ENCODE measurements at regions not wholly inside any gene's neighbourhood (a gene's known extent, or its start where the extent isn't known, plus 50 kb on each side); places are given as distances from the start of the nearest gene placed in this dataset.
A peak's percentile ranks its signal among the peaks of the same experiment; 100 is the strongest.

DNA sequence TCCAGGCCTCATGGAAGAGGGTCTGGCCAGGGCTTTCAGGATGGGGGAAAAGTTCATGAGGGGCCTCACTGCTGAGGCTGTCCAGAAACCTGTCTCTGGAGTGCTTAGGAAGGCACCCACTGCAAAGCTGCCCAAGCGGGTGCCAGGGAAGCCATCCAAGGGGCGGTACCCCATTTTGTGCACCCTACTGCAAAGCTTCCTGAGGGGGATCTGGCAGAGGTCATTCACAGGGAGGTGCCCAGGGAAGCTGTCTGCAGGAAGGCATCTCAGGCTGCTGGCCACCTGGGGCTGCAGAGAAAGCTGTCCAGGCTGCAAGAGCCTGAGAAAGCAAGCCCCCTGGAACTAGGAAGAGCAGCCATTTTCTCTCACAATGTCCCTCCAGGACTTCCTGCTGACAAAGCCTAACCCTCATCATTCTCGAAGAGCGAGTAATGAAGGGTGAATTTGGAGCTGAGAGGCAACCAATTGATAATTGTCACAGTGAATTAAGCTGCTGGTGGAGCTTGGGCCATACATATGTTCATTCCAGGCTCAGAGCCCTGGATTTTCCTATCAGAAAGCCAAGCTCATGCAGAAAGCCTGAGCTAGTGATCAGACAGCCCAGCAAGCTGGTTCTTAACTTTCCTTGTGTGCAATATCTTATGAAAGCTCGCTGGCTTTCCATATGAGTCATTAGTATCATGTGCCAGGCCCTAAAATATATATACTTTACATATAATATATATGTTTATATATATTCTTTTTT lies 62.2 kb upstream of the SLC22A16 start:
- no peak overlapping the region for H3K4me3 ChIP-seq (ENCODE audit: low read length)
- DNase-seq (ENCODE audit: low read depth) = no peak
- TF ChIP-seq, protein P1, sequence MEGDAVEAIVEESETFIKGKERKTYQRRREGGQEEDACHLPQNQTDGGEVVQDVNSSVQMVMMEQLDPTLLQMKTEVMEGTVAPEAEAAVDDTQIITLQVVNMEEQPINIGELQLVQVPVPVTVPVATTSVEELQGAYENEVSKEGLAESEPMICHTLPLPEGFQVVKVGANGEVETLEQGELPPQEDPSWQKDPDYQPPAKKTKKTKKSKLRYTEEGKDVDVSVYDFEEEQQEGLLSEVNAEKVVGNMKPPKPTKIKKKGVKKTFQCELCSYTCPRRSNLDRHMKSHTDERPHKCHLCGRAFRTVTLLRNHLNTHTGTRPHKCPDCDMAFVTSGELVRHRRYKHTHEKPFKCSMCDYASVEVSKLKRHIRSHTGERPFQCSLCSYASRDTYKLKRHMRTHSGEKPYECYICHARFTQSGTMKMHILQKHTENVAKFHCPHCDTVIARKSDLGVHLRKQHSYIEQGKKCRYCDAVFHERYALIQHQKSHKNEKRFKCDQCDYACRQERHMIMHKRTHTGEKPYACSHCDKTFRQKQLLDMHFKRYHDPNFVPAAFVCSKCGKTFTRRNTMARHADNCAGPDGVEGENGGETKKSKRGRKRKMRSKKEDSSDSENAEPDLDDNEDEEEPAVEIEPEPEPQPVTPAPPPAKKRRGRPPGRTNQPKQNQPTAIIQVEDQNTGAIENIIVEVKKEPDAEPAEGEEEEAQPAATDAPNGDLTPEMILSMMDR (conservative IDR thresholded peaks at IDR 0.05; ENCODE audit: low read depth, low read length) = no peak

DNA sequence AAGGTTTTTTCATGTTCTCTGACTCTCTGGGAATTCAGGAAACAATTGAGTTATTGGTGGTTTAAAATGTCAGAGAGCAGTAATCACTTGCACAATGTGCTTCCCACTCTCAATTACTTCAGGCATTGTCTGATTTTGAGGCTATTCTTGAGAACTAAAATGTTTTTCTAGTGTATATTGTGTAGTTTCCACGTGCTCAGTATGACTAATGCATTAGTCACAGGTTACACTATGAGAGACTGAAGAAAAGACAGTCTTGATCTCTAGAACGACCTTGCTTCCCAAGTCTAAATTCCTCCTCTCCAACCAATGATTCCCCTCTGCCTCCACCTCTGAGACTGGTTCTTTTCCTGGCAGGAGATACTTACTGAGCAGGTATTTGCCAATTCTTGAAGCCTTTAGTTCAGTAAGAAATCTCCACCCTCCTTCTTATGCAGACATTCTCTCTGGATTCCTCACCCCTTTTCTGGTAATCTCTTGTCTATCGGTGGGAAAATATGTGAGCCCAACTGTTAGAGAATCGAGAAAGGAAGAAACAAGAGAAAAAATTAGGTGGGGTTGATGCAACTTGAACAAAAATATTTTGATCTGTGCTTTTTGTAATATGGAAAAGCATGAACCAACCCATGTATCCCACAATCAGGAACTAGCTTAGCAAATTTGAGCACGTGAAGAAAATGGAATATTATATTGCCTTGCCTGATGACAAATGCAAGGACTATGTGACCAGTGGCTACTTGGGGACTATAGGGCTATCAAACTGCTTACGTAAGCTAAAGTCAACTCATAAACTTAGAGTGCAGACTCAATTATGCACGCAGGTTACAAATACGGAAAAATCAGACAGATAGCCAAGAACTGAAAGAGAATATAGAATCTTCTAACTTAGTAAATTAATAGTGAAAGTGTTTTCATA lies 61.1 kb upstream of the SLC22A16 start:
- H3K4me3 ChIP-seq (ENCODE audit: low read length) = no peak overlapping the region
- TF ChIP-seq, protein P1 (conservative IDR thresholded peaks at IDR 0.05; ENCODE audit: low read depth, low read length) = no peak
- DNase-seq (ENCODE audit: low read depth) = peak; percentile 95

DNA sequence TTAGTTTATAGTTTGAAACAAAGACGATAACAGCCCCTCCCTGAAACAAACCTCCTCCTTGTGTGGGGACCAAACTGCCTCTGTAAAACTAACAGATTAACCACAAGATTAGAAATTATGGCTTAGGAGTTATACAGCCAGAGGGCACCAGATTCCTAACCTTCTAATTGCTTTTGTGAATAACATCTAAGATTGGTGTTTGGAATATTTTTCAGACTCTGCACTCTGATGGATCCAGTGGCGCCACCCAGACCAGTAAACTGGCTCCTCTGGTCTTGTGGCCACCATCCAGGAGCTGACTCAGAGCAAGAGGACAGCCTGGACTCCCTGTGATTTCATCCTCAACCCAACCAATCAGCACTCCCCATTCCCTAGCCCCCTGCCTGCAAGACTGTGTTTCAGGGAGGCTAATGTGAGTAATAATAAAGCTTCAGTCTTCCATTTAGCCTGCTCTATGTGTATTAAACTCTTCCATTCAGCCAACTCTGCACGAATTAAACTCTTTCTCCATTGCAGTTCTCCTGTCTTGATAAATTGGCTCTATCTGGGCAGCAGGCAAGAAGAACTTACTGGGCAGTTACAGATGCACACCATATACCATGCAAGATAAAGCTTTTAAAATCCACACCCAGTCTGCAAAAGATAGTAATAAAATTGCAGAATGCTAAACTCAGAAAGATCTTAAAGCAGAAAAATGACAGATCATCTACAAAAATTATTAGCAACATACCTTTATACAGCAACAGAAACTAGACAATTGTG lies 58.5 kb upstream of the SLC22A16 start:
- no peak for DNase-seq (ENCODE audit: low read depth)
- no peak overlapping the region for H3K4me3 ChIP-seq (ENCODE audit: low read length)
- TF ChIP-seq, protein P1 (conservative IDR thresholded peaks at IDR 0.05; ENCODE audit: low read depth, low read length) = peak; percentile 14

DNA sequence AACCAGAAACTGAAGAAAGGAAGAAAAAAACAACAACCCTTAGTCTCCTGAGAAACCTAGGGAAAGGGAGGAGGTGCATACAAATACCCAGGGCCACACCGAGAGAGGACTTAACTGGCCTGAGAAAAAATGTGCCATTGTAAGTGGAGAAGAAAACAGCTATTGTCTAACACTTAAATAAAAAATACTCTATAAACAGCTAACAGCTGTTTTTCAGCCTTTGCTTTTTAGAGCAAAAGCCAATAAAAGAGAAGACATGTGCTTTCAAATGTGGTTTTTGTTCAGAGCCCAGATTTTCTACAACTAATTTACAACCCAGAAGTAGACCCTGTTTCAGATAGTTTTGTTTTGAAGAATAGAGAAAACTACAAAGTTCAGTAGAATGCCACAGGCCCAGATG lies 56.0 kb upstream of the SLC22A16 start:
- TF ChIP-seq, protein P1 (conservative IDR thresholded peaks at IDR 0.05; ENCODE audit: low read depth, low read length) = no peak
- H3K4me3 ChIP-seq (ENCODE audit: low read length) = no peak overlapping the region
- no peak for DNase-seq (ENCODE audit: low read depth)

DNA sequence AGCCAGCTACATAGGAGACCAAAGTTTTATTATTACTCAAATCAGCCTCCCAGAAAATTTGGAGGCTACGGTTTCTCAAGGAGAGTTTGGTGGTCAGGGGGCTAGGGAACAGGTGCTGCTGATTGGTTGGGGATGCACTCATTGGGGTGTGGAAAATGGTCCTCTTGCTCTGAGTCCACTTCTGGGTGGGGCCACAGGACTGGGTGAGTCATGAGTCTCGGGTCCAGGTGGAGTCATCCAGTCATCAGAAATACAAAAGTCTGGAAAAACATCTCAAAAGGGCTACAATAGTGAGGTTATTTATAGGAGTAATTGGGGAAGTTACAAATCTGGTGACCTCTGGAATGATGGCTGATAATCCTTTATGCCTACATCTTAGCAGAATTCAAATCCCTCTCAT lies 54.3 kb upstream of the SLC22A16 start:
- TF ChIP-seq, protein P1 (conservative IDR thresholded peaks at IDR 0.05; ENCODE audit: low read depth, low read length) = no peak
- H3K4me3 ChIP-seq (ENCODE audit: low read length) = no peak overlapping the region
- no peak for DNase-seq (ENCODE audit: low read depth)

DNA sequence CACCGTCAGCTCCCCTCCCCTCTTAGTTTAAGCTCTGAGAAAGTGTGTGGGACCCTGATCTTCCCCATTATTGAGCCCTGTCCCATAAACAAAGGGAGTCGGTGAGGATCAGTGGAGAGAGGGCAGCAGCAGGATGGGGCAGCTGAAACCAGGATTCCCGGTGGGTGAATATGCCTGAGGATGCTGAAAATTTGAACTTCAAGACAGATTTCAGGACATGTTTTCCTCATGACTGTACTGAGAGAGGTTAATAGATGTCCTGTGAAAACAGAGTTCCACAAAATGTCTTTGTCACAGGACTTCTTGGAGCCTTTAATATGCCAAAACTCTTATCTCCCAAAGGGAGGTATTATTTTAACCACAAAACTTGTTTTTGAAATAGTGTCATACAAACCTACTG lies 53.5 kb upstream of the SLC22A16 start:
- DNase-seq (ENCODE audit: low read depth) = no peak
- TF ChIP-seq, protein P1 (conservative IDR thresholded peaks at IDR 0.05; ENCODE audit: low read depth, low read length) = no peak
- H3K4me3 ChIP-seq (ENCODE audit: low read length) = no peak overlapping the region
